ENCODE measurements at regions not wholly inside any gene's neighbourhood (a gene's known extent, or its start where the extent isn't known, plus 50 kb on each side); places are given as distances from the start of the nearest gene placed in this dataset.

GRCh38 chr7:51639661-51640334 is 323.2 kb upstream of the COBL start:
- 73% methylated on average over 12 of the region's 12 CpGs for WGBS
- H3K9me3 ChIP-seq, result no peaks in the 10 kb centered on the region
- DNase-seq (ENCODE audit: low spot score), result no peak
- intact Hi-C loops (cut with DNase I), result no loop called here
- H3K36me3 ChIP-seq, result no peaks in the 10 kb centered on the region
- H3K4me3 ChIP-seq, result no peak overlapping the region
- no peaks in the 10 kb centered on the region for H3K27me3 ChIP-seq (replicated peaks; ENCODE audit: insufficient read depth)
- H3K27ac ChIP-seq, result no peak overlapping the region
- TF ChIP-seq CTCF (IDR thresholded peaks at IDR 0.05) (no peak), POLR2AphosphoS5 (IDR thresholded peaks at IDR 0.05) (no peak), POLR2A (IDR thresholded peaks at IDR 0.05) (no peak)
- H3K4me1 ChIP-seq (replicated peaks), result no peaks in the 10 kb centered on the region

DNA sequence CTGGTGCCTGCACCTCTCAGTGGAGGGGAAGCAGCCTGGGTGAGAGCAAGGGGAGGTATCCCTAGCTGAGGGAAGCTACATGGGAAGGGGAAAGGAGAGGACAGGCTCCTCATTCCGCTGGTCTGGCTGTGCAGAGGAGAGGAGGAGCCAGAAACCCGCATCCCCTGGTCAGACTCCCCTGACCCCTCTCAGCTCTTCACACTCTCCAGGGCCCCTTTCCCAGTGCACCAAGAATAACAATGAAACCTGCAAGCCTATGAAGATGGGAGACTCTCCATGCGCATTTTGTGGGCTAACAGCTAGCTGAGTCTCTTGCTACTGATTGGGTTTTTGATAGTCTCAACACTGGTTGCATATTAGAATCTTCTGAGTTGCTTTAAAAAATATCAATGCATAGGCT is 319.9 kb upstream of the COBL start:
- 87% methylated on average over 3 of the region's 3 CpGs for WGBS
- H3K9me3 ChIP-seq, result no peaks in the 10 kb centered on the region
- DNase-seq (ENCODE audit: low spot score), result no peak
- no peaks in the 10 kb centered on the region for H3K36me3 ChIP-seq
- intact Hi-C loops (cut with DNase I), result no loop called here
- no peak overlapping the region for H3K27ac ChIP-seq
- H3K4me1 ChIP-seq (replicated peaks), result no peaks in the 10 kb centered on the region
- TF ChIP-seq CTCF (IDR thresholded peaks at IDR 0.05) (no peak), POLR2AphosphoS5 (IDR thresholded peaks at IDR 0.05) (no peak), POLR2A (IDR thresholded peaks at IDR 0.05) (no peak)
- H3K27me3 ChIP-seq (replicated peaks; ENCODE audit: insufficient read depth), result no peaks in the 10 kb centered on the region
- H3K4me3 ChIP-seq, result no peak overlapping the region

- no peak overlapping the region for H3K27ac ChIP-seq
- no peaks in the 10 kb centered on the region for H3K27me3 ChIP-seq (replicated peaks; ENCODE audit: insufficient read depth)
- no peaks in the 10 kb centered on the region for H3K9me3 ChIP-seq
- H3K36me3 ChIP-seq, result no peaks in the 10 kb centered on the region
- 65% methylated on average over 5 of the region's 5 CpGs for WGBS
- intact Hi-C loops (cut with DNase I), result no loop called here
- no peak overlapping the region for H3K4me3 ChIP-seq
- no peak for TF ChIP-seq POLR2A (IDR thresholded peaks at IDR 0.05)
- TF ChIP-seq POLR2AphosphoS5 (IDR thresholded peaks at IDR 0.05), result no peak
- TF ChIP-seq CTCF (IDR thresholded peaks at IDR 0.05), result no peak
- no peaks in the 10 kb centered on the region for H3K4me1 ChIP-seq (replicated peaks)
- DNase-seq (ENCODE audit: low spot score), result no peak
Measured at GRCh38 chr7:51635775-51636174, 319.2 kb upstream of the COBL start.

- no peak overlapping the region for H3K4me3 ChIP-seq
- intact Hi-C loops (cut with DNase I), result no loop called here
- no peak overlapping the region for H3K27ac ChIP-seq
- WGBS, result 74% methylated on average over 2 of the region's 2 CpGs
- no peak for DNase-seq (ENCODE audit: low spot score)
- no peaks in the 10 kb centered on the region for H3K4me1 ChIP-seq (replicated peaks)
- no peaks in the 10 kb centered on the region for H3K9me3 ChIP-seq
- no peaks in the 10 kb centered on the region for H3K27me3 ChIP-seq (replicated peaks; ENCODE audit: insufficient read depth)
- TF ChIP-seq POLR2AphosphoS5 (IDR thresholded peaks at IDR 0.05), result no peak
- no peak for TF ChIP-seq CTCF (IDR thresholded peaks at IDR 0.05)
- TF ChIP-seq POLR2A (IDR thresholded peaks at IDR 0.05), result no peak
- no peaks in the 10 kb centered on the region for H3K36me3 ChIP-seq
Measured at GRCh38 chr7:51634538-51634937, 317.9 kb upstream of the COBL start.

DNA sequence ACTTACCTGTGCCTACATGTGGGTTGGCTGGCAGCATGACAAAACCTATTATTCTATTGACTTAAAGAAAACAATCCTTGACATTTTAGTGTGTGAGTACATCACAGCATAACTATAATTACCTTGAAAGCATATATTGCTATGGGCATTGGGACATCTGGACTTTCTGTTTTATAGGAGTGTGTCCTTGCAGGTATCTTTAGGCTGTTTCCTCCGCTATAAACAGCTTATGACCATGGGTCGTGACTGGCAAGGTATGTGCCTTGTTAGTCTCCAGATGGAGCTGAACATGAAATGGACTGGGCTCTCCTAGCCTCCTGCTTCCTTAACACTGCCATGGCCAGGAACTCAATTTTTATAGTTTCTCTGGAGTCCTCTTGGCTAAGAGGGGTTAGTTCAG is 317.4 kb upstream of the COBL start:
- H3K36me3 ChIP-seq, result no peaks in the 10 kb centered on the region
- DNase-seq (ENCODE audit: low spot score), result no peak
- no peaks in the 10 kb centered on the region for H3K9me3 ChIP-seq
- no peaks in the 10 kb centered on the region for H3K4me1 ChIP-seq (replicated peaks)
- H3K27me3 ChIP-seq (replicated peaks; ENCODE audit: insufficient read depth), result no peaks in the 10 kb centered on the region
- 50% methylated on average over 2 of the region's 2 CpGs for WGBS
- no peak overlapping the region for H3K27ac ChIP-seq
- intact Hi-C loops (cut with DNase I), result no loop called here
- H3K4me3 ChIP-seq, result no peak overlapping the region
- TF ChIP-seq POLR2AphosphoS5 (IDR thresholded peaks at IDR 0.05) (no peak), POLR2A (IDR thresholded peaks at IDR 0.05) (no peak), CTCF (IDR thresholded peaks at IDR 0.05) (no peak)
